Esophagus squamous epithelium (tissue), 4 donors: ENCODE measurements at regions not wholly inside any gene's neighbourhood (a gene's known extent, or its start where the extent isn't known, plus 50 kb on each side); places are given as distances from the start of the nearest gene placed in this dataset.

Source experiments
- POLR2A ChIP-seq, 4 donors: fragments of 450-650 bp; IDR thresholded peaks; one replicate each; pipeline ENCODE4 v1.6.1; 2017; ENCODE audit warnings: antibody characterized with exemption in 4 of 4, mild to moderate bottlenecking in 4 of 4, moderate library complexity in 3 of 4
- TF ChIP-seq, protein P1 (sequence below), 6 experiments: fragments of 450-650 bp in 4 of 6; fragments of 200-600 bp in 2 of 6; sonication (generic) in 2 of 6; IDR thresholded peaks; one replicate each; pipeline ENCODE4 v1.5.1; 2016 to 2019; ENCODE audit warnings: antibody characterized with exemption in 6 of 6, mild to moderate bottlenecking in 4 of 6, moderate library complexity in 4 of 6

DNA sequence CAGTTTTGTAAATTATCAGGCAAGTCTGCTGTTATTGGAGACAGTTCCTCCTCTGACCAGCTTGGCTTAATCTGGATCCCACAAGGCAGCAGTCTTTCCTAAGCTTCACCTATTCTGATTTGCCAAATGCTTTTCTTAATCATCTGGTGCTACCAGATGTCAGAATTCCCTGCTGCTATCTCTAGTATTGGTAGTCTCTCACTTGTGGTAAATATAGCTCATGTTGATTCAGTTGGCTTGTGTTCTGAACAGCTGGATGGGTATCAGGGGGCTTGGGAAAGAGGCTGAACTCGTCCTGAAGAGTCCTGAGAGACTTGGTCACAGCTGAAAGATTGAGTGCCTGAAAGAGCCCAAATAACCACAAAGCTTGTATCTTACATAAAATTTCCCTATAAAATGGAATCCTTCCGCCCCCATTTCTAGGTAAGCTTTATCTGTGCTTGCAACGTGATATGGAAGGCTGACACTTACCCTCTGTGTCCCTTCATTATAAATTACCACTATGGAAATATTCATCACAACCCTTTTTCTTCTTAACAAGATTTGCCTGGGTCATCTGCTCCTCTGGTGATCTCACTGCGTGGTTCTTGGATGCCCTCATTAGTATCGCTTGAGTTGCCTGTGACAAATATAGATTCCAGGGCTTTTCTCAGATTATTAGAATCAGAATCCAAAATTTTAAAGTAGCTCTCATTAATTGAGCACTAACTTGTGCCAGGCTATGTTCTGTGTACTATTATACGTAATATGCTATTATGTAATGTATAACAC, 104.1 kb upstream of the GPRIN3 start:
- TF ChIP-seq, protein P1, sequence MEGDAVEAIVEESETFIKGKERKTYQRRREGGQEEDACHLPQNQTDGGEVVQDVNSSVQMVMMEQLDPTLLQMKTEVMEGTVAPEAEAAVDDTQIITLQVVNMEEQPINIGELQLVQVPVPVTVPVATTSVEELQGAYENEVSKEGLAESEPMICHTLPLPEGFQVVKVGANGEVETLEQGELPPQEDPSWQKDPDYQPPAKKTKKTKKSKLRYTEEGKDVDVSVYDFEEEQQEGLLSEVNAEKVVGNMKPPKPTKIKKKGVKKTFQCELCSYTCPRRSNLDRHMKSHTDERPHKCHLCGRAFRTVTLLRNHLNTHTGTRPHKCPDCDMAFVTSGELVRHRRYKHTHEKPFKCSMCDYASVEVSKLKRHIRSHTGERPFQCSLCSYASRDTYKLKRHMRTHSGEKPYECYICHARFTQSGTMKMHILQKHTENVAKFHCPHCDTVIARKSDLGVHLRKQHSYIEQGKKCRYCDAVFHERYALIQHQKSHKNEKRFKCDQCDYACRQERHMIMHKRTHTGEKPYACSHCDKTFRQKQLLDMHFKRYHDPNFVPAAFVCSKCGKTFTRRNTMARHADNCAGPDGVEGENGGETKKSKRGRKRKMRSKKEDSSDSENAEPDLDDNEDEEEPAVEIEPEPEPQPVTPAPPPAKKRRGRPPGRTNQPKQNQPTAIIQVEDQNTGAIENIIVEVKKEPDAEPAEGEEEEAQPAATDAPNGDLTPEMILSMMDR (IDR thresholded peaks at IDR 0.05), result no peak
- TF ChIP-seq POLR2A (IDR thresholded peaks at IDR 0.05), result no peak
